GM18909 (cell line): ENCODE measurements at regions not wholly inside any gene's neighbourhood (a gene's known extent, or its start where the extent isn't known, plus 50 kb on each side); places are given as distances from the start of the nearest gene placed in this dataset.
"Not testable (repeated sequence)": the region's sequence is repeated elsewhere in the genome, so short reads cannot be mapped to it uniquely, and the experiment has no call there.

Experiments
- ATAC-seq: cut with Tn5 transposase; IDR thresholded peaks from one replicate; pipeline ENCODE4 v1.9.1; 2021; ENCODE audit warnings: mild to moderate bottlenecking; ENCODE audit not compliant: unreplicated experiment, poor library complexity

DNA sequence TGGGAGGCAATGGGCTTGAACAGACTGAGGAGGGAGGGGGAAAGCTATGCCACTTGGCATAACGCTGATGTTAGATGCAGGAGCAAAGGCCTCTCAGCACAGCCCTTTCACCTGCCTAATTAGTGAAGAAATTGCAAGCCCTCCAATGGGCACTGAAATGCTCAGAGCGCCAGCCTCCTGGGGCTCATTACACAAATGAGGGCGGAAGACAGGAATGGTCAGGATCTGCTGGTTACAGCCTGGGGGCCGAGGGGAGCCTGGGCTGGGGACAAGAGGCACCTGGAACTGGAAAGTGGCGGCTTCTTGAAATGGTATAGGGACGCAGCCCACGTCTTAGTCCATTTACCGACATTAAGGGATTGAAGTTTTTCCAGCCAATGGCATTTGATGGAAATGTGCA is 50.2 kb upstream of the PLET1 start:
- no peak for ATAC-seq

GRCh38 chr11:112315057-112315720 is 54.5 kb upstream of the PLET1 start:
- ATAC-seq, result no peak

- no peak for ATAC-seq
Measured at GRCh38 chr11:112315861-112316739, 55.4 kb upstream of the PLET1 start.

DNA sequence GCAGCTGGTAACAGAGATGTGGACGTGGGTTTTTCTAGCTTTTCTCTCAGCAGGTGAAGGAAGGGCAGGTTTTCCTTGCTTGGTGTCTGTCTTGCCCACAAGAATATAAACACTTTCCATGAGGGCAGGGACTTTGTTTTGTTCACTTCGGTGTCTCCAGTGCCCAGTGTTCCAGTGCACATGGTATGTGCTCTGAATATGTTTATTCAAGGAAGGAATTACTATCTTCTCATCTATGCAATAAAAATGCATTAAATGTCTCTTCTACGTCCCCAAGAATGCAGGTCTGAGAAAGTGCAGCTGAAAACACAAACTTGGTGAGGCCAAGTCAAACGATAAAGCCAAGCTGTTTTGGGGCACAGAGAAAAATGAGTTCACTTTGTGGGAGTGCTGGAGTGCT is 56.3 kb upstream of the PLET1 start:
- no peak for ATAC-seq

DNA sequence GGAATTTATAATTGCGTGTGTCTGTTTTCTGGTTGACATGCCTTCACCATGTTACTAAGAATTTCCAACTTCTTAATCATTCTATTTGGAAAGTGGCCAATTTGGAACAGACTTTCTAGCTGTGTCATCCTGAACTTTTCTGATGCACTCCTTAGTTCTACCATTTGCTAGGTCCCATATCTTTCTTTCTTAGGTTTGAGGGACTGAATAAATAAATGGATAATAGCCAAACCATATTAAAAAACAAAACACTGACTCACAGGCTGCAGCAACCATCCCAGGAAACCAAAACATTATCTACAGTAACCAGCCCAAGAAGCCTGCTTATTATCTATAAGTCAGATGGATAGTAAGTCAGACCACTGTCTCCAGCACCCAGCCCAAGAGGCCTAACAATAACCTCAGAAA is 57.5 kb upstream of the PLET1 start:
- ATAC-seq, result no peak

- ATAC-seq, result no peak
Measured at GRCh38 chr11:112318661-112319060, 58.0 kb upstream of the PLET1 start.

GRCh38 chr11:112320668-112321067 is 60.0 kb upstream of the PLET1 start:
- no peak for ATAC-seq

DNA sequence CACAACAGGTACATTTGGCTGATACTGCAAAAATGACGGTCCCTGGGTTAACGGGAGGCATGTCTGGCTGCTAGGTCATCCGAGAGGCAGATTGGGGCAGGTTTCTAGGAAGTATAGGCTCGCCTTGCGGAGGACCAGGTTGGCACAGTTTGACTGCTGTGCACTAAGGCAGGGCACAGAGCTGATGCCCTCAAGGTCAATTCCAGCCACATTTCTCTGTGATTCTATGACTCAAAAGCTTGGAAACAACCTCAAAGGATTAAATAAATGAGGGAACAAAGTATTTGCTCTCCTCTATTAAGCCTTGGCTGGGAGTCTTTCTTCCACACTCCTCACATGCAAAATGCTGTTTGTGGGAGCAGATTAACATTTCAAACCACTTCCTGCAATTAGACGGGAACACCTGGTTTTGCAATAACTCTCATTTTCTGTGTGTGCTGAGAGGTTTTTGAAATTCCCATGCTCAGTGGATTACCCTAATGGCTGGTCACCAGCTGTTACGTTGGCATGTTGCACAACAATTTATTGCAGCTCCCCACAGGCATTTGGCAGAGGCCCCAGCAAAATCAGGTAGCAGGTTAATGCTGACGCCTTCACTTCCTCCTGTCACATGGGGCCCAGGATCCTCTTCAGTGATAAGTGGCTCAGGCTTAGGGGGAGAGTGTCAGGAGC is 61.0 kb upstream of the PLET1 start:
- no peak for ATAC-seq

DNA sequence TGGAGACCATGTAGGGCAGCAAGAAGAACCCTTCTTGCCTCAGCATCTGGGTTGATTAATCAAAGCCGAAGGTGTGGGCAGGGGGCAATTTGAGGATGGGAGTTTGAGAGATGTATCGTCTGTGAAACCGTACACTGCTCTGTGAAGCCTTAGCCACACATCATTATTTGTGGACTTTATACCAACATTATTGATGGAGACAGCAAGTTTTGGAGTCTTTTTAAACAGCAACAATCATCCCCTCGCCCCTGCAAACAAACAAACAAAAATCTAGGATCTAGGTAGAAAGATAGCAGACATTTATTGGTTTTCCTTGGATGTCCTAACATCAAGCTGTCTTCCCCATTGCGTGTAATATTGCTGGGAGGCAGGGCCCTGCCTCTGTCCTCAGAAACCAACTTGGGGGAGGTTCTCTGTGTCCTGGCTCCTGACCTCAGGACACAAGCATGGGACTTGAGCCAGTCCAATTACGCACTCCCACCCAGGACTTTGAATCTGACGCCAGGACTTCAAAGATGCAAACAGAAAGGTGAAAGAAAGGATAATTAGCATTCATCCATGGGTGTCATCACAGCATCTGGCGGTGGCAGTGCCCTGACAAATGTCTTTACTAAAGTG is 61.6 kb upstream of the PLET1 start:
- no peak for ATAC-seq

- no peak for ATAC-seq
Measured at GRCh38 chr11:112334381-112334780, 73.7 kb upstream of the PLET1 start.

GRCh38 chr11:112336356-112336886 is 75.8 kb upstream of the PLET1 start:
- no peak for ATAC-seq

DNA sequence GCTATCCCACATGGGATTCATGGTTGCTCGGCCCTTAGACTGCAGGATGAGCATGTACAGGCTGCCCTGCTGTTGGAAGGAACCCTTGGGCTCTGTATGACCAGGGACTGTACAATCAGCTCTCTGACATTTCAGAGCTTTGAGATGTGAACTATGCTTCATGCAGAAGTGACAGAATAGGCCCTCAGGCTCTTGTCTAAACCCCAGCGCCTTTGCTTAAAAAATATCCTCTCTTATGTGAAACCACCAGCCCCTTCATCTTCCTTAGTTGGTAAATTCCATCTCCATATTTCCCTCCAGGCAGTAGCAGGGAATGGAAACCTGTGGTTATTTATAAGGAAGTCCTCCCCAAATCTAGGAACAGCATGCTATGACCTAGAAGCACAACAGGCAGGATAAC is 78.9 kb upstream of the PLET1 start:
- no peak for ATAC-seq

GRCh38 chr11:112343368-112344039 is 82.8 kb upstream of the PLET1 start:
- no peak for ATAC-seq

GRCh38 chr11:112344040-112344413 is 83.4 kb upstream of the PLET1 start:
- no peak for ATAC-seq

DNA sequence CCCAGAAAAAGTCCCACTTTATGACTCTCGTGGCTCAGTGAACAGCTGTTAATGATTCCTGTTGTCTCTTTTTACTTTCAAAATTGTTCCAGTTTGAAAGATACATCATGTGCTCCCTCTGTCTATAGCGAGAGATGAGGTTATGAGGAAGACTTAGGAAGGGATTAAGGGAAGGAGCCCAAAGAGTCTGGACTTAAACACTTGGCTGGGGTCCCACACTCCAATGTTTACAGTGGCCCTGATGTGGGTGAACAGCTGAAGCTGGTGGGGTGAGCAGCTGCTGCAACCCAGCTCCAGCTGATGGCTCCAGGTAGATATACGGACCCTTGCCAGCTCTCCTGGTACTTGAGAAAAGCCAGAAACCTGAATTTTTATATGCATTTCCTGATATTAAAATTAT is 84.5 kb upstream of the PLET1 start:
- ATAC-seq, result no peak

- ATAC-seq, result no peak
Measured at GRCh38 chr11:112345706-112346105, 85.0 kb upstream of the PLET1 start.

DNA sequence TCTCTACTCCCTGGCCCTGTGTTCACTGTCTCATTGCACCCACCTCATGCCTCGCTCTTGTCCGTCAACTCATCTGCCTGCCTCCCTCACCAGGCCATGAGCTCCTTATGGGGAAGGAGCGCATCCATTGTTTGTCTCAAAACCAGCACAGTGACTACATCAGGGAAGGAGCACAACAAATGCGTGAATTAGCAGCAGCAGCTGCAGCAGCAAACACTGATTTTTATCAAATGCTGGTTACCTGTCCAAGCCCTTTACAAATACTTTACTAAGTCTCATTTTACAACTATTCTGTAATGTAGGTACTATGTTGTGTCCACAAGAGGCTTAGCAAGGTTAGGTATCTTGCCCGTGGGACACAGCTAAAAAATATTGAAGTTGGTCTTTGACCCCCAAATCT is 85.9 kb upstream of the PLET1 start:
- ATAC-seq, result no peak

- no peak for ATAC-seq
Measured at GRCh38 chr11:112348480-112349029, 87.9 kb upstream of the PLET1 start.

DNA sequence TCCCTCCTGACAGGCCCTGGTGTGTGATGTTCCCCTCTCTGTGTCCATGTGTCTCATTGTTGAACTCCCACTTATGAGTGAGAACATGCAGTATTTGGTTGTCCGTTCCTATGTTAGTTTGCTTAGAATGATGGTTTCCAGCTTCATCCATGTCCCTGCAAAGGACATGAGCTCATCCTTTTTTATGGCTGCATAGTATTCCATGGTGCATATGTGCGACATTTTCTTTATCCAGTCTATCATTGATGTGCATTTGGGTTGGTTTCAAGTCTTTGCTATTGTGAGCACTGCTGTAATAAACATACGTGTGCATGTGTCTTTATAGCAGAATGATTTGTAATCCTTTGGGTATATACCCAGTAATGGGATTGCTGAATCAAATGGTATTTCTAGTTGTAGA is 90.8 kb upstream of the PLET1 start:
- ATAC-seq, result not testable (repeated sequence)

DNA sequence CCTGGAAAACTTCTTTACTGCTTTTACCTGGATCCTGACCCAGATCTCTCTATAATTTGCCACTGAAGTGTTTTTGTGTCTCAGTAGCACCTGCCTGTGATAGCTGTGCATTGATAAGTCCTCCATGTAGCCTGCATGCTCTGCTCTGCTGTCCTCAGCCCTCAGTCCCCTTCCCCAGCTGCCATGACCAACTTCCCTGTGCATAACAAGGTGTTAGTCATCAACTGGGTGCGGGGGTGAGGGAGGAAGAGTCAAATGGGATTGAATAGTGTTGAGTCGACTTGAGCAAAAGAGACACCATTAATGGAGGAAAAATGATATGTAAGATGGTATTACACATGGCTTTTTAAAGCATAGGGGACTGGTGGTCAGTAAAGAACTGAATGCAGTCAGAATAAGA is 92.2 kb upstream of the PLET1 start:
- no peak for ATAC-seq
